Skeletal muscle satellite cell (primary cell): ENCODE measurements at regions not wholly inside any gene's neighbourhood (a gene's known extent, or its start where the extent isn't known, plus 50 kb on each side); places are given as distances from the start of the nearest gene placed in this dataset.
A peak's percentile ranks its signal among the peaks of the same experiment; 100 is the strongest.

Source experiments
- H3K27me3 ChIP-seq: 2 replicates; pipeline ENCODE4 v1.7.0; 2013; ENCODE audit warnings: low read length; ENCODE audit not compliant: control insufficient read depth, insufficient read depth
- H3K36me3 ChIP-seq: 2 replicates; pipeline ENCODE4 v1.7.0; 2013; ENCODE audit warnings: mild to moderate bottlenecking, control low read depth, low read length; ENCODE audit not compliant: insufficient read depth
- H3K4me1 ChIP-seq: 2 replicates; pipeline ENCODE4 v1.7.0; 2013; ENCODE audit warnings: low read length; ENCODE audit not compliant: control insufficient read depth, insufficient read depth
- H3K4me2 ChIP-seq: 2 replicates; pipeline ENCODE4 v1.7.0; 2013; ENCODE audit warnings: mild to moderate bottlenecking, low read length
- H3K4me3 ChIP-seq: 2 replicates; pipeline ENCODE4 v1.7.0; 2013; ENCODE audit warnings: low read length
- H3K9ac ChIP-seq: 2 replicates; pipeline ENCODE4 v1.7.0; 2013; ENCODE audit warnings: mild to moderate bottlenecking, low read depth, low read length, moderate library complexity
- H3K9me3 ChIP-seq: replicated peaks from 2 replicates; pipeline ENCODE4 v1.7.0; 2013; ENCODE audit warnings: mild to moderate bottlenecking, control low read depth, low read length

GRCh38 chr10:88149906-88150305 is 286.5 kb downstream of the PTEN start:
- H3K4me2 ChIP-seq, result peak overlapping the region; percentile 26
- no peaks in the 10 kb centered on the region for H3K27me3 ChIP-seq
- no peaks in the 10 kb centered on the region for H3K9me3 ChIP-seq
- H3K36me3 ChIP-seq, result no peaks in the 10 kb centered on the region
- H3K4me1 ChIP-seq, result peaks cover 41% of the 10 kb centered on the region
- peak overlapping the region; percentile 27 for H3K9ac ChIP-seq
- H3K4me3 ChIP-seq, result no peak overlapping the region

DNA sequence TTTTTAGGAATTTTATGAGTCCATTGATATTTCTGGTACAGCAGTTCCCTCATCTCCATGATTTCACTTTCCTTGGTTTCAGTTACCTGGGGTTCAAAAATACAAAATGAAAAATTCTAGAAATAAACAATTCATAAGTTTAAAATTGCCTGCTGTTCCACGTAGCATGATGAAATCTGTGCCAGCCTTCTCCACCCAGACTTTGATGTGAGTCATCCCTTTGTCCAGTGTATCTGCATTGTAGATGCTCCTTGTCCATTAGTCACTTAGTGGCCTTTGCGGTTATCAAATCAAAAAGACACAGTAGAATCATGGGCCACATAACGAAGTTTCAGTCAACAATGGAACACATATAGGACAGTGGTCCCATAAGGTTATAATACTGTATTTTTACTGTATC is 286.9 kb downstream of the PTEN start:
- Histone ChIP-seq H3K9ac (peak overlapping the region; percentile 27), H3K27me3 (no peaks in the 10 kb centered on the region), H3K4me3 (no peak overlapping the region), H3K4me2 (peak overlapping the region; percentile 26), H3K9me3 (no peaks in the 10 kb centered on the region), H3K4me1 (peaks cover 46% of the 10 kb centered on the region), H3K36me3 (no peaks in the 10 kb centered on the region)

DNA sequence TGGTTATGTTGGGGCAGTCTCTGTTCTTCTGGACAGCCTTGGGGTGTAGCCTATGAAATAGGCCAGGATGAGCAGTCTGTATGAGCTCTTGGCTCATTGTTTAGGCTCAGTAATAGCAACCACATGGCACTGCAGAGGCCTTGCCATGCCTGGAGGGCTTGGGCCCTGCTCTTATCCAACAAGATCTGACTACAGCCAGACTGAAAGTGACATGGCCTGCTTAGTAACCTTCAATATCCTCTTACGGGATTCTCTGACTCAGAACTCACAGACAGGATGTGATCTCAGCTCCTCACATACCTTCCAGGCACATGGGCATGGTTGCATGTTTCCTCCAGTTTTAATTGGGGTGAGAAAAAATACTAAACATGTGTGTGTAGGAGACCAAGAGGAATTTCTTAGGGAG is 289.3 kb downstream of the PTEN start:
- H3K4me1 ChIP-seq, result peaks cover 68% of the 10 kb centered on the region
- no peak overlapping the region for H3K4me3 ChIP-seq
- no peaks in the 10 kb centered on the region for H3K9me3 ChIP-seq
- peak overlapping the region; percentile 2 for H3K4me2 ChIP-seq
- H3K36me3 ChIP-seq, result no peaks in the 10 kb centered on the region
- peak overlapping the region; percentile 32 for H3K9ac ChIP-seq
- H3K27me3 ChIP-seq, result no peaks in the 10 kb centered on the region

DNA sequence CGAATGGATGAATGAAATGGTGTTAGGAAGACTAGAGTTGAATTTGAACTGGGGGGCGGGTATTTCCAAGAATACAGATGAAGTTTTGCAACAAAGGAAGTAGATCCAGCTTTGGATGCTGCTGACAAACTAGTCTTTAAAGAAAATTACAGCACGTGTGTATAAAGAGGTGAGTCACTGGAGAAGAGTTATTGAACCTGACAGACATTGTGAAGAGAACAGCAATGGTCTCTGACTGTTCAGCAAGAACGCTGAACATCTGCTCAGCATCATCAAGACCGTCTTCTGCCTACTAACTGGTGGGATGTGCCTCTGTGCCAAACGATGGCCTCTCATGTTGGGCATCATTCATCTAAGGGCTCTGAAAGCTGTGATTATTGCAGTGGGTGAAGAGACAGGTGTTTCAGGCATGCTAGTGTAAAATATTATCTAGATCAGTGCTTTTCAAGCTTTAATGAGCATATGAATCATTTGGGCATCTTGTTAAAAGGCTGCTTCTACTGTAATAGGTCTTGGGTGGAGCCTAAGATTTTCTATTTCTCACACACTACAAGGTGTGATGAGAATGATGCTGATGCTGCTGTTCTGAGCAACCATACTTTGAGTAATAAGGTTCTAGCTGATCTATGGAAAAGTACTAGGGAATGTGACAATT is 291.3 kb downstream of the PTEN start:
- no peaks in the 10 kb centered on the region for H3K9me3 ChIP-seq
- H3K27me3 ChIP-seq, result no peaks in the 10 kb centered on the region
- H3K4me1 ChIP-seq, result peaks cover 82% of the 10 kb centered on the region
- H3K4me2 ChIP-seq, result no peak overlapping the region
- no peak overlapping the region for H3K9ac ChIP-seq
- H3K36me3 ChIP-seq, result no peaks in the 10 kb centered on the region
- no peak overlapping the region for H3K4me3 ChIP-seq

- peaks cover 68% of the 10 kb centered on the region for H3K4me1 ChIP-seq
- peak overlapping the region; percentile 24 for H3K4me2 ChIP-seq
- no peaks in the 10 kb centered on the region for H3K27me3 ChIP-seq
- no peak overlapping the region for H3K9ac ChIP-seq
- no peaks in the 10 kb centered on the region for H3K36me3 ChIP-seq
- H3K9me3 ChIP-seq, result no peaks in the 10 kb centered on the region
- no peak overlapping the region for H3K4me3 ChIP-seq
Observed at GRCh38 chr10:88156341-88156740, 292.9 kb downstream of the PTEN start.

DNA sequence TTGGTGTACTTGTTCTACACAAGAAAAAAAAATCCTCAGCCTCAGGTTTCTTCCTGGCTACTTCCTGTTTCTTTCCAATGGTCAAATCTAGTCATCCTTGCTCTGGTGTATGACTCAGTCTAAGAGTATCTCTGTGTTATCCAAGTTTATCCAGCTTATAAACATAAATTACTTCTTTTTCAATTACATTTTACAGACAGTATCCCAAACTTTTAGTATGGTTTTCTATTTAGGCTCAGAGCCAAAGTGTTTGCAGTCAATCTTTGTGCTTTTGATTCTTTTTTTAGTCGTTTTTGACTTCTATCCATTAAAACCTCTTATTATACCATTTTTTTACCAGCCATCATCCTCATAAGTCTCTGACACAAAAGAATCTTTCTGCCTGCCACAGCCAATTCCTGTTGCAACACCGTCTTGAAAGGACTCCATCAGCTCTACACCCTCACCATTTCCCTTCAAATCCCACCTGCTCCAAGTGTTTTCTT is 294.6 kb downstream of the PTEN start:
- no peaks in the 10 kb centered on the region for H3K9me3 ChIP-seq
- H3K36me3 ChIP-seq, result no peaks in the 10 kb centered on the region
- peak overlapping the region; percentile 7 for H3K9ac ChIP-seq
- peaks cover 55% of the 10 kb centered on the region for H3K4me1 ChIP-seq
- H3K4me3 ChIP-seq, result peak overlapping the region; percentile 19
- H3K27me3 ChIP-seq, result no peaks in the 10 kb centered on the region
- H3K4me2 ChIP-seq, result peak overlapping the region; percentile 67

- no peaks in the 10 kb centered on the region for H3K27me3 ChIP-seq
- no peaks in the 10 kb centered on the region for H3K9me3 ChIP-seq
- peak overlapping the region; percentile 67 for H3K4me2 ChIP-seq
- H3K4me3 ChIP-seq, result peak overlapping the region; percentile 19
- peaks cover 51% of the 10 kb centered on the region for H3K4me1 ChIP-seq
- no peaks in the 10 kb centered on the region for H3K36me3 ChIP-seq
- H3K9ac ChIP-seq, result peak overlapping the region; percentile 7
Observed at GRCh38 chr10:88158526-88159122, 295.2 kb downstream of the PTEN start.

DNA sequence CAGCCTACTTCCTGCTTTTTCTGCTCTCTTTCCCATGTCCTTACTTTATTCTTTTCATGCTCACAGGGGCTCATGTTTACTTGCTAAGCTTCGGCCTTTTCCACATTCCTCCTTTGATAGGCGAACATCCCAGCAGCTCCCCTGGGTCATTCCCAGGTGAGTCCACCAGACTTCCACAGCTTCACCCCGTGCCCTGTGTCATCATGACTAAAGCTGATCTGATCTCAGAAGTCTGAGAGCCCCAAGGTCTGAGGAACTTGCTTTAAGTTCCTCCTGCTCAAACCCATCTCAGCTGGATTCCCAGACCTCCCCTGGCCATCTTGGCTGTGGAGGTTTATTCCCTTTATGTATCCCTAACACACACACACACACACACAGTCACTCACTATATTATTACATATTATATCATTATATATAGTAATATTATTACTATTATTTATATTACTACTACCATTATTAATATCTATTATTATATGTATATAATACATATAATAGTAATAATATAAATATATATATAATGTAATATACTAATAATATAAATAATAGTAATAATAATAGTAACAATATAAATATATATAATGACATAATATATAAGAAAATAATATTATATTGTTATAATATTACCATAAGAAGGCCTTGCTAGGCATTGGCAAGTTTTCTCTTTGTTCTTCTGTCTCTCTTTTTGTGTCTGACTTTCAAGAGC is 295.9 kb downstream of the PTEN start:
- Histone ChIP-seq H3K9me3 (no peaks in the 10 kb centered on the region), H3K4me1 (peaks cover 51% of the 10 kb centered on the region), H3K36me3 (no peaks in the 10 kb centered on the region), H3K27me3 (no peaks in the 10 kb centered on the region), H3K9ac (no peak overlapping the region), H3K4me3 (no peak overlapping the region), H3K4me2 (peak overlapping the region; percentile 67)

- Histone ChIP-seq H3K9ac (no peak overlapping the region), H3K27me3 (no peaks in the 10 kb centered on the region), H3K4me3 (no peak overlapping the region)
Observed at GRCh38 chr10:88161070-88161469, 297.6 kb downstream of the PTEN start.

GRCh38 chr10:88161756-88162155 is 298.3 kb downstream of the PTEN start:
- Histone ChIP-seq H3K36me3 (no peaks in the 10 kb centered on the region), H3K27me3 (no peaks in the 10 kb centered on the region), H3K4me1 (peaks cover 41% of the 10 kb centered on the region), H3K4me2 (no peak overlapping the region), H3K4me3 (no peak overlapping the region), H3K9me3 (no peaks in the 10 kb centered on the region), H3K9ac (no peak overlapping the region)

More at GRCh38 chr10:88161070-88161469, 297.6 kb downstream of the PTEN start:
- Histone ChIP-seq H3K9me3 (no peaks in the 10 kb centered on the region), H3K36me3 (no peaks in the 10 kb centered on the region), H3K4me1 (peaks cover 42% of the 10 kb centered on the region), H3K4me2 (no peak overlapping the region)

DNA sequence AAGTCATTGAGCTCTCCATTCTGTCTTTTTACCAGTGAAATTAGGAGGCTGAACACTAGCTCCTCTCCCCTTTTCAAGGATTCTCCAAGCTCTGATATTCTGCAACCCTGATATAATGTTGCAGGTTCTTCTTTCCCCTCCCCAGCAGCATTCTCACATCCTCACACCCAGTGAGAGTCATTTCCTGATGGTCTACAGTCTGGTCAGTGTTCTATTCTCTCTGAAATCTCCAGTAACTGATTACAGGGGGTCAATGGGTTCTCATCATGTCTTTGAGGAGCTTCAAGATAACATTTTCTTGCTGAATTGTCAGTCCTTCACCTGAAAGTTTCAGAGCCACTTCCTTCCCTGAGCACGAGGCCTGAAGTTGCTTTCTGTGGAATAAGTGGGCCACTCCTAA is 299.4 kb downstream of the PTEN start:
- H3K9ac ChIP-seq, result no peak overlapping the region
- no peaks in the 10 kb centered on the region for H3K27me3 ChIP-seq
- H3K4me3 ChIP-seq, result no peak overlapping the region
- H3K4me2 ChIP-seq, result no peak overlapping the region
- H3K4me1 ChIP-seq, result peaks cover 31% of the 10 kb centered on the region
- no peaks in the 10 kb centered on the region for H3K36me3 ChIP-seq
- no peaks in the 10 kb centered on the region for H3K9me3 ChIP-seq
